ENCODE measurements at regions not wholly inside any gene's neighbourhood (a gene's known extent, or its start where the extent isn't known, plus 50 kb on each side); places are given as distances from the start of the nearest gene placed in this dataset.
"Not testable (repeated sequence)": the region's sequence is repeated elsewhere in the genome, so short reads cannot be mapped to it uniquely, and the experiment has no call there.

- DNase-seq = no peak
These were observed 204.5 kb downstream of the RAB38 start for GRCh38 chr11:87970762-87971161.

- no peak for DNase-seq
These were observed 207.8 kb downstream of the RAB38 start for GRCh38 chr11:87967459-87967858.

- DNase-seq = no peak
These were observed 208.5 kb downstream of the RAB38 start for GRCh38 chr11:87966694-87967093.

GRCh38 chr11:87966216-87966615 lies 209.0 kb downstream of the RAB38 start:
- DNase-seq = no peak

GRCh38 chr11:87961606-87962005 lies 213.6 kb downstream of the RAB38 start:
- DNase-seq = no peak

GRCh38 chr11:87957961-87958360 lies 217.3 kb downstream of the RAB38 start:
- DNase-seq = no peak

- DNase-seq = no peak
These were observed 220.8 kb downstream of the RAB38 start for GRCh38 chr11:87954476-87954875.

GRCh38 chr11:87942786-87943185 lies 232.5 kb downstream of the RAB38 start:
- DNase-seq = no peak

GRCh38 chr11:87934182-87934581 lies 241.1 kb downstream of the RAB38 start:
- no peak for DNase-seq

GRCh38 chr11:87926250-87926970 lies 248.8 kb downstream of the RAB38 start:
- DNase-seq = no peak

- DNase-seq = no peak
These were observed 251.1 kb downstream of the RAB38 start for GRCh38 chr11:87924125-87924524.

GRCh38 chr11:87917111-87917510 lies 258.1 kb downstream of the RAB38 start:
- no peak for DNase-seq

- no peak for DNase-seq
These were observed 266.1 kb downstream of the RAB38 start for GRCh38 chr11:87909178-87909577.

- no peak for DNase-seq
These were observed 267.2 kb downstream of the RAB38 start for GRCh38 chr11:87908086-87908485.

GRCh38 chr11:87903345-87903744 lies 271.9 kb downstream of the RAB38 start:
- DNase-seq = no peak

GRCh38 chr11:87901341-87901740 lies 273.9 kb downstream of the RAB38 start:
- DNase-seq = no peak

- DNase-seq = no peak
These were observed 277.3 kb downstream of the RAB38 start for GRCh38 chr11:87897921-87898320.

- DNase-seq = no peak
These were observed 278.2 kb downstream of the RAB38 start for GRCh38 chr11:87897071-87897470.

GRCh38 chr11:87894961-87895360 lies 280.3 kb downstream of the RAB38 start:
- no peak for DNase-seq

- DNase-seq = no peak
These were observed 283.0 kb downstream of the RAB38 start for GRCh38 chr11:87892291-87892690.

GRCh38 chr11:87889126-87889525 lies 286.1 kb downstream of the RAB38 start:
- DNase-seq = no peak

- DNase-seq = not testable (repeated sequence)
These were observed 290.2 kb downstream of the RAB38 start for GRCh38 chr11:87885084-87885483.

- DNase-seq = no peak
These were observed 296.1 kb downstream of the RAB38 start for GRCh38 chr11:87879118-87879517.

GRCh38 chr11:87878373-87878825 lies 296.8 kb downstream of the RAB38 start:
- DNase-seq = no peak

GRCh38 chr11:87871056-87871455 lies 304.2 kb downstream of the RAB38 start:
- DNase-seq = no peak

Measured in NCI-H187 (cell line).